ENCODE measurements at regions not wholly inside any gene's neighbourhood (a gene's known extent, or its start where the extent isn't known, plus 50 kb on each side); places are given as distances from the start of the nearest gene placed in this dataset.

DNA sequence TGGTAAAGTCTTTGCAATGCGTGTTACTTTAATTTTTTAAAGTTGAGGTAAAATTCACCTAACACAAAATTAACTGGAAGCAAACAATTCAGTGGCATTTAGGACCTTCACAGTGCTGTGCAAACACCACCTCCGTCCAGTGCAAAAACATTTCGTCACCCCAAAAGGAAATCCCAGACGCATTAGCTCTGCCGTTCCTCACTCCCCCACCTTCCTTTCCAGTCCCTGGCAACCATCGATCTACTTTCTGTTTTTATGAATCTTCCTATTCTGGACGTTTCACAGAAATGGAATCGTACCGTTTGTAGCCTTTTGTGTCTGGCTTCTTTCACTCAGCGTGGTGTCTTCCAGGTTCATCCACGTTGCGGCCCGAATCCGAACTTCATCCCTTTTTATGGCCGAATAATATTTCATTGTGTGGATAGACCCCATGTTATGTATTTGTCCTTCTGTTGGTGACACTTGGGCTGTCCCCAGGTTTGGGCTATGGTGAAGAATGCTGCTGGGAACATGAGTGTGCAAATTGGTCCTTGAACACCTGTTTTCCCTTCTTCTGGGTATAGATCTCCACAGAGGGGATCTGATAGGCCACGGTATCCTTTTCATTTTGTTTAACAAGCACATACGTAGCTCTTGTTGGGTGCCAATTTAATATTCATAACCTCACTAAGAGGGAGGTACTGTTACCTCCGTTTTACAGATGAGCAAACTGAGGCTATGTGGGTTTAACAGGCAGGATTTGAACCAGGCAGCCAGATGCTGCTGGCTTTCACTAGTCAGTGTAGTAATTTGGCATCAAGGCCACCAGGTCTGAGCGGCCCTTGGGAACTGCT, 232.0 kb upstream of the GSE1 start:
- no peak for DNase-seq

DNA sequence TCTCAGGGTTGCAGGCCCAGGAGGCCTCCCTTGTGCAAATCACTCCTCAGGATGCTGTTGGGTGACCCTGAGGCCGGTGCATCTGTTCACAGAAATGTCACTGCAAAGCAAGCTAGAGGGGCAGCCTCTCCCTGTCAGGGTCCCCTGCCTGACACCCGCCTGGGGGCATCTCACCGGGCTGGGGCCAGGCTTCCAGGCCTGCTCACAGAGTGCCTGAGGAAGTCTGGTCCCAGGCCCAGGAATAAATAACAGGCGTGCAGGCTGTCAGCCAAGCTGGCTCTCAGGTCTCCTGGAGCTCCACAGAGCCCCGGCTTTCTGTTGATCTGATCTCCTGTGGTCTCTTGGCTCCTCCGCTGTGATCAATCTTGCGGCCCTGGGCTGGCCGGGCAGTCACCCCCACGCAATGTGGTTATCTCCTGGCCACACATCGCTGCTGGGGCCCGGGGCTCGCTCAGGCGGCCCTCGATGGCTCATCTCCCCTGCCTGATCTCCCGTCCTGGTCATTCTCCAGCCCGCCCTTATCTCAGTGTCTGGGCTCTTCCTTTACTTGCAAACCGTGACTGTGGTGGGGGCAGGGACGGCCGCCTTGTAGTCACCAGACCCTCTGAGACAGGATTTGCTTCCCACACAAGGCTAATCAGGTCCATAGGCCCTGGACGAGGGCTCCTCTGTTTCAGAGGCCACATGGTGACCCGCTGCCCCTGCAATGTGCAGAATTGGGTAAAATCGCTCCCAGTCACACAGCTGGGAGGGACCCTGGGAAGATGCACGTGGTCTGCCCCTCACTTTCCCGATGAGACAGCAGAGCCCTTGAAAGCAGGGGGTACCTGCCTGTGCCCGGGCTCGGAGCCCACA, 231.2 kb upstream of the GSE1 start:
- DNase-seq: no peak

DNA sequence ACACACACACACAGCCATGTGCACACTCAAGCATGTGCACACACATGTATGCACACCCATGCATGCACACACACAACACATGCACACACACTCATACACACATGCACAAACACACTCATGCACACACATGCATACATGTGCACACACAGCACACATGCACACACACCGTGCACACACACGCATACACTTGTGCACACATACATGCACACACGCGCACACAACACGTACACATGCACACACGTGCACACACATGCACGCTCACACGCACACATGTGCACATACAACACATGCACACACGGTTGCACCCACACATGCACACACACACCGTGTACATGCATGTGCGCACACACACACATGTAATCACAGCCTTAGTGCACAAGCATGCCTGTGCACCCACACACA, 230.4 kb upstream of the GSE1 start:
- DNase-seq: no peak

DNA sequence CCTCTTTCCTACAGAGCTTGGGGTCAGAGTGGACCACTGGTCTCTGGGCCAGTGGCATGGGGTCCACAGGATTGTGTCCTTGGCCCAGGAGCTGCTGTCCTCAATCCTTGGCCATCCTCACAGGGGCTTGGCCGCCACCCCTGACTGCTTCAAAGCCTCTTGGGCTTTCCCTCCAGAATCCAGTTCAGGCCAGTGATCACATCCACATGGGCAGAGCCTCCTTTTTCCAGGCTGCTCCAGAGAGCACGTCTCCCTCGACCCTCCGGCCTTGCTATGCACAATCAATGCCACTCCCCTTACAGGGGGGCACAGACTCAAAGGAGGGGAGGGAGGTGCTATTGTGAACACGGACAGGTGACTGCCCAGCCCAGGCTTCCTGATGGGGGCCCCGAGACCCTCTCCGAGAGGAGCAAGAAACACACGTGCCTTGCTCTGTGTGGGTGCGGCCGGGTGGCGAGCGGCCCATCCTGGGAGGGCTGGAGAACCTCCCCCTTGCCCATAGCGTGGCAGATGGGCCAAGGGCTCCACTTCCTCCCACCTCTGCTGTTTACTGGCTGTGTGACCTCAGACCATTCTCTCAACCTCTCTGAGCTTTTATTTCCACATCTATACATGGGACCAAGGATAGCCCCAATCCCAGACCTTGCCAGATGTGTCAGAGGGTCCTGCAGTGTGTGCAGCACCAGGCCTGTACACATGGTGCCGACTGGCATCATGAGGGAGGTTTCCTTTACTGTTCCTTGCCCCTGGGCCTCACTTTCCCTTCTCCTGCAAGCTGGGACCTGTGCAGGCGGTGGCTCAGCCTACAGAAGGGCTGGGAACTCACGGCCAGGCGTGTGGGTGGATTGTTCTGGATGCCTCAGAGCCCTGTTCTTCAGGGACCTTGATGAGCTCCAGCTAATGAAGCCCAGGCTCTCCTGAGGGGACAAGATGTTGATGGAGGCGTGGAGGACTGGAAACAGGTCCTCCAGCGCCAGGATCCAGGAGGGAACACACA, 229.0 kb upstream of the GSE1 start:
- no peak for DNase-seq

DNA sequence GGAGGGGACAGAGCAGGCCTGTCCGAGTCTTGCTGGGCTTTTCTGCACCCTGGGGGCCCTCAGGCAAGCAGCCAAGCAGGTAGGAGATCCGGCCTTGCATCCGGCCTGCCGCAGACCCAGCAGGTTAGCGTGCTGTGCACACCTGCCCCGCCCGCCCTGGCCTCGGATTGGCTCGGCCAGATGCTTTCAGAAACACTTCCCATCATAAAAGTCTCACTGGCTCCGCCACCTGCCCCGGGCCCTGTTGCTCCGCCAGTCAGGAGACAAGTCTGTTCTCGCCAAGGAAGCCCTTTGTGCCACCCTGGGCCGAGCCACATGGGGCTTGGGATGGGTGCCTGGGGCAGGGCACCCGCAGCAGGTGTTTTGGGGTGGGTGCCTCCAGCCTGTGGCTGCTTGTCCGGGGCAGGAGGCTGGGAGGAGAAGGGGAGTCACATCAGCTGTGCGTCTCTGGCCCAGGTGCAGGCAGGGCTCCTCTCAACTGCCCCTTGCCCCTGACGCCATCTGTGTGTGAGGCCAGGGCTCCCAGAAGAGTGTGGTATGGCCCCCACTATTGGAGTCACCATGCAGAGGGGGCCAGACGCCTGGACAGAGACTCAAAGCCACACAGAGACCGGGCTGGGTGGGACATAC, 228.2 kb upstream of the GSE1 start:
- peak; percentile 98 for DNase-seq

DNA sequence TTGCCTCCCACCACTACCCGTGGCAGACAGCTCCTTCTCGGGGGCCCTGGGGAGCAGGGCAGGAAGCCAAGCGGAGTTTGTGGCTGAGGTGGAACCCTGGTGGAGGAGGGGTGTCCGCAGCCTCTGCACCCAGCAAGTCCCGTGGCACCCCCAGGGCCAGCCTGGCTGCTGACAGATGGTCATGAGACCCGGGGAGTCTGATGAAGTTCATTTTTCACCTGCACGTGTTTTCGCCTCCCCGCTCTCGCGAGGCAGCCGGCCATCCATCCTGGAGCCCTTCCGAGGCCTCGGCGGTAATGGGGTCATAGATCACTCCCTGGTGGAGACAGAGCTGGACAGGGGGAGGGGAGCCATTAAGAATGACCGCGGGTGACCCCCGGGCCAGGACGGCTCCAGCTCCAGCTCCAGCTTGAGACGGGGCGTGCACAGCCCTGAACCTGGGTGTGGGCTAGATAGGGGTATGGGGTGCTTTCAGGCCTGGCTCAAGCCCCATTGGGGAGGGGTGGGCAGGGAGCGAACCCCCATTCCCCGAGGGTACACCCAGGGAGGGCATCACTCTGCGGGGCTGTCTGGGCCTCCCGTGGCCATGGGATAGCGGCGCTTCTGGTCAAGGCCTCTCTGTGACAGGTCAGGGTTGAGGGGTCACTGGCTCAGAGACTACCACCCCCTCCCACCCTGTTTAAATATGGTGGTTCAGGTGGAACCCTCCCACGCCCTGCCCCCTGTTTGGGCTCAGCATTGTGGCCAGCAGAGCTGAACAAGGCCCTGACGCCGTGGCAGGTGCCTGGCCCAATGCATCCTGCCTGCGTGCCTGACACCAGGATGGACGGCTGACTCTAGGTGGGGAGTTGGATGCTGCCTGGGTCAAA, 227.4 kb upstream of the GSE1 start:
- DNase-seq: peak; percentile 65

DNA sequence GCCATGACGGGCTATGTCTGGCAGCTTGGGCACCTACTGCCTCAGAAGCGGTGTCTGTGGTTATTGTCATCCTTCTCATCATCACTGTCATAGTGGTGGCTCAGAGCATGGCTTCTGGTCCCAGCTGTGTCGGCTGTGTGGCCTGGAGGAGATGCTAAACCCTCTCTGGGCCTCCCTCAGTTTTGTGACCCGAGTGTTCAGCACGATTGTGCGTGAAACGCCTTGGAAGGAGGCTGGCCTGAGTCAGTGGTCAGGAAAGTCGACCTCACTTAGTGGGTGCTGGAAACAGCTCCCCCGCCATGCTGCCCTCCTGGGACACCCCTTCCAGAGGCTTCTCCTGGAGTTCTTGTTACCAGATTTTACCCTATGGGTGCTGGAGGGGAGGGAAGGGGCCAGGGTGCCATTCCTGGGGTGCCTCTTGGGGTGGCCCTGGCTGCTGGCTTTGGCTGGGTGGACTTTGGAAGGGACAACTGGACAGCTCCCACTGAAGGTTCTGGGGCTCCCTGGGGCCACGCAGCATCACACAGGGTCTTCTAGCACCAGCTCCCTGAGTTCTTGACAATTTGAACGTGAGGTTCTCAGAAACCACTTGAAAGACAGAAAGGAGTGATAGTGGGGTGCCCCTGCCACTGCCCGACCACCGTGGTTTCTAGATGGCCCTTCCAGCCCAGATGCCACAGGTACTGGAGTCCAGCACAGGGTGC, 226.5 kb upstream of the GSE1 start:
- DNase-seq: no peak

DNA sequence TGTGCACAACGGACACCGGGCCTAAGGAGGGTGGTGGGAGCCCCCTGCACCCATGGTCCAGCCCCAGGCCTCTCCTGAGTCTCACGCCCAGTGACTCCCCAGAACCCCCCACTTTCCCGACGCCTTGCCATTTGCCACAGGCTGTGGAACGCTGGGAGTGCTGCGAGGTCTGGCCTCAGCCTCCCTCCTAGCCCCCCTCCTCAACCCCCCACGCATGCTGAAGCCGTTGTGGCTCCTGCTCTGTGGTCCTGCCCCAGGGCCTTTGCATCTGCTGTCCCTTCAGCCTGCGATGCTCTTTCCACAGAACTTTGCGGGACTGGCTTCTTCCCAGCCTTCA, 226.0 kb upstream of the GSE1 start:
- DNase-seq: no peak

DNA sequence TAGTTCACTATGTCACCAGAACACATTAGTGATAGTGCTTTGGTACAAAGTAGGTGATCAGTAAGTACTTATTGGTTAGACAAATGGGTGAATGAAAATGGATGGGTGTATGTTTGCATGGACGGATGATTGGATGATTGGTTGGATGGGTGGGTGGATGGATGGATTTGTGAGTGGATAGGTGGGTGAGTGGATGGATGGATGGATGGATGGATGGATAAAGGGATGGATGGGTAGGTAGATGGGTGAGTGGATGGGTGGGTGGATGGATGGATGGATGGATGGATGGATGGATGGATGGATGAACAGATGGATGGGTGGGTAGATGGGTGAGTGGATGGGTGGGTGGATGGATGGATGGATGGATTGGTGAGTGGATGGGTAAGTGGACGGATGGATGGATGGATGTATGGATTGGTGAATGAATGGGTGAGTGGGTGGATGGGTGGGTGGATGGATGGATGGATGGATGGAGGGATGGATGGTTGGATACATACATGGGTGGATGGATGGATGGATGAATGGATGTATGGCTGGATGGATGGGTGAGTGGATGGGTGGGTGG, 225.3 kb upstream of the GSE1 start:
- no peak for DNase-seq

DNA sequence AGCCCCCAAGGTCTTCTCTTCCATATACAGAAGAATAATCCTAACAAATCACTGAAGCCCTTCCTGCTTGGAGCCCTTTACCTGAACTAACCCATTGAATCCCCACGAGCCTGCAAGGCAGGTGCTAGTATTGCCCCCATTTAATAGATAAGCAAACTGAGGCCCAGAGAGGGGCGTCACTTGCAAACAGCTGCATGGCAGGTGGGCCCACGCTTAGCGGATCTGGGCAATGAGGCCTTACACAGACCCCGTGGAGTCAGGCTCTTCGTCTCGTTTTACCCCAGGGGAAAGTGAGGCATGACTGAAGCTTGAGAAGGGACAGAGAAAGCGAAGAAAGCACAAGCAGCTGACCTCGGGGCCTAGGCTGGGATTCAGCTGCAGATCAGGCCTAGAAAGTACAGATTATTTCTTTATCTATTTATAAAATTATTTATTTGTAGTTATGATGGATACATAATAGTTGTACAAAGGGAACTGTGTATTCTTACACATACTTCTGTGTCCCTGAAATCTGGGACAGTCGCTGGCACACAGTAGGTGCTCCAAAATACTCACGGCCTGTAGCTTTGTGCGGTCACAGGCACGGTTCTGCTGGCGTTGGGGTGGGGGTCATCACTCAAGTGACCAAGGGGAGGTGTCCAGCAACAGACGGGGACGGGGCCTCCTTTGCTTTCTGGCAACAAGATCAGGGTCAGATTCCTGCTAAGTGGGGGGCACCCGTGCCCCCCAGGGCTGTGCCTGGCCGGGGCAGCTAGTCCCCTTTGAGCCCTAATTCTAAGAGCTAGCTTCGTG, 223.2 kb upstream of the GSE1 start:
- DNase-seq: no peak

DNA sequence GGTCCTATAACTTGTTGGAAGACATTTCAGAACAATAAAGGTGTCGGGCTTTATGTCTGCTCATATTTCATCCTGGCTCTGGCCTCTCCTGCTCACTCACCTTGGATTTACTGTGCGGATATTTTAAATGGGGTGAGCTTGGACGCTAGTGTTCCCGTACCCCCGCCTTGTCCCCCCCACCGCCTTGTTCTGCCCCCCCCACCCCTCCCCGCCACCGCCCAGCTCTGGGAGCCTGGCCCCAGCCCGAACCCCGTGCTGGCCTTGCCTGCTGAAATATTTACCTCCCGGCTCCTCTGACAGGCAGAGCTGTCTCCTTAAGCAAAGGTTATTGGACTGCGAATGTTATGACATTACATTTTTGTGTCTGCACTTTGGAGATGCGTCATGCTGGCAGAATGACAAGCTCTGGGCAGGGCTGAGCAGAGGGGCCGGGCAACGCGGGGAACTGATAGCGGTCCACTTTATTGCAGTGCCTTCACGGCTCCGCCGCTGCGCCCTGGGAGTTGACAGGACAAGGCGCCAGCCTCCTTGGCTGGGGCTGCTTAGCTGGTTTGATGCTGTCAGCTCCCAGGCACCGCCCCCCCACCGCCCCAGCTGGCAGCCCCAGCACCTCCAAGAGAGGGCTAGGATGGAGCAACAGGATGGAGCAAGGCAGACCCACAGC, 222.5 kb upstream of the GSE1 start:
- peak; percentile 66 for DNase-seq

DNA sequence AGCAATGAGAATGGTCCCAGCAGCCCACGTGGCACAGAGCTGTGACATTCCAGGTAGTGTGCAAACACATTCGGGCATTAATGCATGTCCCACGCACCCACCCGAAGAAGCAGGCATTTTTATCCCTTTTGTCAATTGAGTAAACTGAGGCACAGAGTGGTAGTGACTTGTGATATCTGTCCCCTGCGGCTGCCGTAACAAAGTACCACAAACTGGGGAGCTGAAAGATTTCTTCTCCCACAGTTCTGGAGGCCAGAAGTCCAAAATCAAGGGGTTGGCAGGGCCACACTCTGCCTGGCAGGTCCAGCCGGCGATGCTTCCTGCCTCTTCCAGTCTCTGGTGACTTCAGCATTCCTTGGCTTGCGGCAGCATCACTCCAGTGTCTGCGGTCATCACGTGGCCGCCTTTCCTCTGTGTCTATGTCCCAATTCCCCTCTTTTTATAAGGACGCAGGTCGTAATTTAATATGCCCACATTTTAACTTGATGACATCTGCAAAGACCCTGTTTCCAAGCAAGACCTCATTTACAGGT, 221.9 kb upstream of the GSE1 start:
- no peak for DNase-seq

DNA sequence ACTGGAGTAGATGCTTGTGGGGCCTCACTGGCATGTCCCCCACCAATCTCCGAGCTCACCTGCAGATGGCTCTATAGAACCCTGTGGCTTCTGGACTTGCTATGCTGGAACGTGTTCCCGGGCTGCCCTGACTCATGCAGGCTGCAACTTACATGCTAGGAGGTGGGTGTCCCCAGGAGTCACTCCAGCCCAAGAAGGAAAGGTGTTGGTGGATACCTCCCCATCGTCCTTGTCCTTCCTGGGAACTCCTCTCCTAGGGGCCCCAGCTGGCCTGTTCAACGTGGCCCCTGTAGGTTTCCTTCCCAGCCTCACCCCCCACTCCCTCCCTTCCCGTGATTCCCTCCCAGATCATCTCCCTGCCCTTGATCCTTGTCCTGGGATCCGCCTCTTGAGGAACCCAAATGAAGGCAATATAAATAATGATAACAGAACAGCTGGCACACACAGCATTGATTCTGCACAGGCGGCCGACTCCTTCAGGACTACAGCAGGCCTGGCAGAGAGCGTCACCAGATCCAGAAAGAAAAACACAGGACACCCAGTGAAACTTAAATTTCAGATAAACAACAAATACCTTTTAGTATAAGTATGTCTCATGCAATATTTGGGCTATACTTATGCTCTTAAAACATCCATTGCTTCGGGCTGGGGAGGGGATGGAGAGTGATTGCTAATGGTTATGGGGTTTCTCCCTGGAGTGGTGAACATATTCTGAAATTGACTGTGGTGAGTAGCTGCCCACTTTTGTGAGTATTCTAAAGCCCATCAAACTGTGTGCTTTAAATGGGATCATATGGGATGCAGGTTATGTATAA, 221.1 kb upstream of the GSE1 start:
- no peak for DNase-seq

DNA sequence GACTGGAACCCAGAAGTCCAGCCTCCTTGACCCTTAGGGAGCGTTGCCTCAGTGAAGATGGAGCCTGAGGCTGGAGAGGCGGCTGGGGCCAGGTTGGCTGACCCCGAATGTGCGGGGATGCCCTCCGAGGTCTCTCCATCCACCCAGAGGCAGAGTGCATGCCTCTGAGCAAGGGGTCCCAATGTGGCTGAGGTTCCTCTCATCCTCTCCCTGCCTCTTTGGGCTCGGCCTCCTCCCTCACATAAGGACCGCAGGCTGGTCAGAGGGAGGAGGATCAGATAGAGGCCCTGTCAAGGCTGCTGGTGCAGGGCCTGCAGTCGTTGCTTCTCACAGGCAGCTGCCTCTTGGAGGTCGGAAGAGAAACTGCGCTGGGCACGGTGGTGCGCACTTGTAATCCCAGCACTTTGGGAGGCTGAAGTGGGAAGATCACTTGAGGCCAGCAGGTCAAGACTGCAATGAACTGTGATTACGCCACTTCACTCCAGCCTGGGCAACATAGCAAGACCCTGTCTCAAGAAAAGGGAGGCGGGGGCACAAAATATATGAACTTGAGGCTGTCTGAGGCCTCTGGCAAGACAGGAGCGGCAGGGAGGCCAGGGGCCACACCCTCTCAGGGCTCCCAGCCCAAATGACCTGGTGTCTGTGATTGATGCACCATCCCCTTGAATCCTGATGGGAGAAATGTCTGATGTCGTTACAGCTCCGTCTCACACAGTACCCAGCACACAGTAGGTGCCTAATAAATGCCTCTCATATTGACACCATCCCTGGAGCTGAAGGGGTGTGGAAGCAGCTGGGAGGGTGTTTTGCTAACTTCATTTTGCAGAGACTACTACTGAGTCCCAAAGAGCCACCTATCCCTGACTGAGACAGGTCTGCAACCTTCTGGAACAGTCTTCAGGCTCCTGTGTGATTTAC, 220.1 kb upstream of the GSE1 start:
- DNase-seq: no peak

DNA sequence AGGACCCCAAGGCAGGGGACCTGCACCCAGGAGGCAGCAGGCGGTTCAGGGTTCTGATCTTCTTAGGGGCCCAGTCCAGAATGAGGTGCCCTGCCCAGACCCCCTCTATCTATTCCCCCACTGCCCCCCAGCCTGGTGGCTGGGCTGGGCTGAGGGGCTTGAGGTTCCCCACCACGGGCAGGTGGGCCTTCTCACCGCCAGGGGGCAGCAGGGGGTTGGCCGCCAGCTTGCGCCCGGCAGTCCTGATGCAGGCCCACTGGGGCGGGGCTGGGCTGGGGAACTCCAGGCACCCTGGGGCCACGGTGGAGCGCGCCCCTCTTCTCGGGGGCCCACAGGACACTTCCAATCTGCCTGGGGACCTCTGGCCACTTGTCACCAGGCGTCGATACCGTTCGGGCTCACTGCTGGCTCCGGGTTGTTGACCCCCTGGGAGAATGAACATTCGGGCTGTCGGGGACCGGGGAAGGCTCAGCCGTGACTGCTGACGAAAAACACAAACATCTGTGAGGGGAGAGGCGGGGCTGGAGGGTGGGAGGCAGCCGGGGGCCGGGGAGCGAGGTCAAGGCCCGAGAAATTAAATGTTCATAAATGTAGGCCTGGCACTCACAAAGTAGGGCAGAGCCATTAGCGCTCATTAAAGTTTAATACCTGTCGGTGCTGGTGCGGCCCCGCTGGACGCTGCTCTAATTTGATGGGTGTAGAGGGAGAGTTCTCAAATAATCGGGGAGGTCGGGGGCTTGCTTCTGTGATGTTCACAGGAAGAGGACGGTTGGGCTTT, 219.3 kb upstream of the GSE1 start:
- no peak for DNase-seq

Data from COR-L47 (cell line).